Esophagus muscularis mucosa (tissue), 4 donors: ENCODE measurements at regions not wholly inside any gene's neighbourhood (a gene's known extent, or its start where the extent isn't known, plus 50 kb on each side); places are given as distances from the start of the nearest gene placed in this dataset.

Experiments
- DNase-seq: peaks from one replicate; pipeline ENCODE4 v3.0.0-alpha.2; 2017; ENCODE audit errors: extremely low spot score
- H3K27ac ChIP-seq, 4 donors: fragments of 200-600 bp; sonication (generic); replicated peaks in 1 of 4; 1 replicate in 3 of 4; 2 replicates in 1 of 4; pipeline ENCODE4 v1.5.1; 2016 to 2019; ENCODE audit warnings: mild to moderate bottlenecking in 1 of 4
- H3K27me3 ChIP-seq, 4 donors: fragments of 200-600 bp; sonication (generic); one replicate each; pipeline versions ENCODE4 v1.5.1 to v1.6.0; 2016 to 2019
- H3K36me3 ChIP-seq, 4 donors: fragments of 200-600 bp; sonication (generic); one replicate each; pipeline ENCODE4 v1.5.1; 2016 to 2019
- H3K4me1 ChIP-seq, 4 donors: fragments of 200-600 bp; sonication (generic); one replicate each; pipeline ENCODE4 v1.5.1; 2016 to 2019
- H3K4me3 ChIP-seq, 4 donors: fragments of 200-600 bp; sonication (generic); 1 replicate in 2 of 4; 2 replicates in 2 of 4; pipeline ENCODE4 v1.5.1; 2016 to 2019; ENCODE audit warnings: mild to moderate bottlenecking in 4 of 4, moderate library complexity in 1 of 4
- H3K9me3 ChIP-seq, 4 donors: fragments of 200-600 bp; sonication (generic); 1 replicate in 3 of 4; 2 replicates in 1 of 4; pipeline ENCODE4 v1.5.1; 2016 to 2019
- EP300 ChIP-seq: sonication (generic); formaldehyde crosslinking; IDR thresholded peaks from one replicate; pipeline ENCODE4 v1.6.1; 2017; ENCODE audit warnings: antibody characterized with exemption
- POLR2A ChIP-seq: fragments of 450-650 bp; IDR thresholded peaks from one replicate; pipeline ENCODE4 v1.6.1; 2017; ENCODE audit warnings: antibody characterized with exemption, moderate library complexity, mild to moderate bottlenecking, low read depth
- POLR2AphosphoS5 ChIP-seq, 2 donors: sonication (generic); formaldehyde crosslinking; IDR thresholded peaks; one replicate each; pipeline ENCODE4 v1.6.1; 2017; ENCODE audit warnings: antibody characterized with exemption in 2 of 2
- WGBS: methylation state at CpG from one replicate; pipeline ENCODE4 v1.1.5; 2018; 5-methylcytosine and 5-hydroxymethylcytosine counted together
- intact Hi-C: fragments of 100-400 bp; cut with DNase I; formaldehyde crosslinking; loops from one replicate; pipeline ENCODE4 v1.15.1; 2023
- TF ChIP-seq, protein P1 (sequence below), 3 experiments: fragments of 200-600 bp in 2 of 3; fragments of 450-650 bp in 1 of 3; sonication (generic) in 2 of 3; IDR thresholded peaks; one replicate each; pipeline ENCODE4 v1.5.1; 2017 to 2019; ENCODE audit warnings: antibody characterized with exemption in 3 of 3, mild to moderate bottlenecking in 2 of 3, moderate library complexity in 1 of 3

DNA sequence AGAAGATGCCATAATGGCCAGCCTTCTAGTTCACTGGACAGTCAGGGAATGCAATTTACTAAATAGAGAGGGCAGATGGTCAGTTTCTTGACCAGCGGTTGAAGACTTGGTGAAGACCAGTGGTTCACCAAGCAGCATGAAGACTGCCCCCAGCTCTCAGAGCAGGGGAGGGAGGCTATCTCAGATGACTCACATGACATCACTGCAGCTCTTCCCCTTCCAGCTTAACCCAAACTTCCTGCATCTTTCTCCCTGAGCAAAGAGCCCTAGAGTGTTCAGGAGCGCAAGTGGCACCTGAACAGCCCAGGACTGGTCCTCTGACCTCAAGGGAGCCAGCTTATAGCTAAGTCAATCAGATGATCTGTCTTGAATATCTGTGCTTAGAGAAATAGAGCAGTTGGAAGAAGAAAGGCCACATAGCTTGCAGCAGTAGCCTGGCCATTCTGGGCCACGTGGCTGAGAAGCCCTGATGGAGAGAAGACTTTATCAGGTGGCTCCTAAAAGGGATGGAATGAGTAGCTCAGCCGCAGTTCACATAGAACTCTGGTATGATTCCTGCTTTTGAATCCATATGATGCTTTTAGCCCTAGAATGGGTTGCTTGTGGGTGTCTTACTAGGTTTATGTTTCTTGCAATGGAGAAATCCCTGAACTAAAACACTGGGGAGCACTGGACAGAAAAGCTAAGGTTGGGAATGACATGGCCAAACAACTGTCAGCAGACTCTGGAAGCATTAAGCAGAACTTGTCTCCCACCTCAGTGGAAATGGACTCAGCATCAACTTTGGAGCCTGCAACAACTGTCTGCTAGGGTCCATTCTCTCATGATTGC lies 392.1 kb upstream of the CCL2 start:
- no peak for DNase-seq
- H3K27ac ChIP-seq = no peak overlapping the region
- H3K36me3 ChIP-seq = no peaks in the 10 kb centered on the region
- H3K4me1 ChIP-seq = no peaks in the 10 kb centered on the region
- no peaks in the 10 kb centered on the region for H3K9me3 ChIP-seq
- TF ChIP-seq EP300 = no peak
- TF ChIP-seq, protein P1, sequence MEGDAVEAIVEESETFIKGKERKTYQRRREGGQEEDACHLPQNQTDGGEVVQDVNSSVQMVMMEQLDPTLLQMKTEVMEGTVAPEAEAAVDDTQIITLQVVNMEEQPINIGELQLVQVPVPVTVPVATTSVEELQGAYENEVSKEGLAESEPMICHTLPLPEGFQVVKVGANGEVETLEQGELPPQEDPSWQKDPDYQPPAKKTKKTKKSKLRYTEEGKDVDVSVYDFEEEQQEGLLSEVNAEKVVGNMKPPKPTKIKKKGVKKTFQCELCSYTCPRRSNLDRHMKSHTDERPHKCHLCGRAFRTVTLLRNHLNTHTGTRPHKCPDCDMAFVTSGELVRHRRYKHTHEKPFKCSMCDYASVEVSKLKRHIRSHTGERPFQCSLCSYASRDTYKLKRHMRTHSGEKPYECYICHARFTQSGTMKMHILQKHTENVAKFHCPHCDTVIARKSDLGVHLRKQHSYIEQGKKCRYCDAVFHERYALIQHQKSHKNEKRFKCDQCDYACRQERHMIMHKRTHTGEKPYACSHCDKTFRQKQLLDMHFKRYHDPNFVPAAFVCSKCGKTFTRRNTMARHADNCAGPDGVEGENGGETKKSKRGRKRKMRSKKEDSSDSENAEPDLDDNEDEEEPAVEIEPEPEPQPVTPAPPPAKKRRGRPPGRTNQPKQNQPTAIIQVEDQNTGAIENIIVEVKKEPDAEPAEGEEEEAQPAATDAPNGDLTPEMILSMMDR (IDR thresholded peaks at IDR 0.05) = no peak
- no peak for TF ChIP-seq POLR2A
- H3K4me3 ChIP-seq = no peak overlapping the region
- 58% methylated on average over 4 of the region's 4 CpGs for WGBS
- H3K27me3 ChIP-seq = peaks cover 0 to 19% (median 0%) of the 10 kb centered on the region in 4 donors
- intact Hi-C loops = no loop called here

DNA sequence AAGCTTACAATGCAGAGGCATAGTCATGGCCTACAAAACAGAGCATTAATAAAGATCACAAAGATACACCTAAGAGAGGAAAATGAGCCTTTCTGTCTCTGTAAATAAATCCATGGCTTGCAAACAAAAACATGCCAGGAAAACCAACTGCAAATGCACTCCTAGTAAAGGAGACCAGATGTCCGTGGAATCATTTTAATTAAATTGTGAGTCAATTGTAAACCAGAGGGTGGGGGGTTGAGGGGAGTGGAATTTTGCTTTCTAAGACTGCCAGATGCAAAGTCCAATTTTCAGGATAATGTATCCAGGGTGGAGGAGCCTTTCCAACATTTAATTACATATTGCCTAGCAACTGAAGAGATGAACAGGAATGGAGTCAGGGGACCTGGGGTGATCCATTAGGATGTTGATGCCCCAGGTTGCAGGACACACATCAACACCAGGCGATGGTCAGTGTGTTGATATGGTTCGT lies 390.3 kb upstream of the CCL2 start:
- intact Hi-C loops = no loop called here
- 85% methylated on average over 3 of the region's 3 CpGs for WGBS
- Histone ChIP-seq H3K27me3 (peaks cover 0 to 19% (median 0%) of the 10 kb centered on the region in 4 donors), H3K36me3 (no peaks in the 10 kb centered on the region), H3K4me3 (no peak overlapping the region), H3K27ac (no peak overlapping the region), H3K9me3 (no peaks in the 10 kb centered on the region), H3K4me1 (no peaks in the 10 kb centered on the region)
- DNase-seq = no peak
- TF ChIP-seq POLR2A (no peak), EP300 (no peak), POLR2AphosphoS5 (IDR thresholded peaks at IDR 0.05) (no peak)
- TF ChIP-seq, protein P1 (IDR thresholded peaks at IDR 0.05) = no peak

DNA sequence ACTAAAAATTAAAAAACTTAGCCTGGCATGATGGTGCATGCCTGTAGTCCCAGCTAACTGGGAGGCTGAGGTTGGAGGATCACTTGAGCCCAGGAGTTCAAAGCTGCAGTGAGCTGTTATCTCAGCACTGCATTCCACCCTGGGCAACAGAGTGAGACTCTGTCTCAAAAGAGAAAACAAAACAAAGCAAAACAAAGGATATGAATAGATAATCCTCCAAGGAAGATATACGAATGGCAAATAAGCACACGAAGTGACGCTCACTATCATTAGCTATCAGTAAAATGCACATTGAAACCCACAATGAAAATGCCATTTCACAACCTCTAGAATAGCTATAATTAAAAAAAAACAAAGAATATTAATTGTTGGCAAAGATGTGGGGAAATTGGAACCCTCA lies 386.2 kb upstream of the CCL2 start:
- WGBS = 96% methylated on average over 3 of the region's 3 CpGs

DNA sequence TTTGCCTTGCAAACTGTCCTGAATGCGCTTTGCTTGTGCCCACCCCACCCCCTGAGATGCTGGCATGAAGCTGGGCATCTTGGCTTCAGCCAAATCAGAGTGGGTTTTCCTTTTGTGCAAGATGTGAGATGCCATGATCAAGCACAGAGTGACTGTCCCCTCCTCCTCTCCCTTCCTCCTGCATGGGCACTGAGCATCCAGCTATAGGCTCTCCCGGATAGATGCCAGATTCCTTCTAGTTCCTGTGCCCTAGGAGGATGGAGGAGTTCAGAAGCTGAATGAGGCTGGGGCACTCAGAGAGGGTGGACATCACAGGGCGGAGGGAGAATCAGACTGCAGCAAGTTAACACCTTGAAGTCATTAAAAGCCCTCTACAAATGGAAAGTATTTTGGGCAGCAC lies 384.1 kb upstream of the CCL2 start:
- DNase-seq = no peak
- no peak for TF ChIP-seq POLR2AphosphoS5 (IDR thresholded peaks at IDR 0.05)
- no peak for TF ChIP-seq EP300
- no peak for TF ChIP-seq POLR2A
- TF ChIP-seq, protein P1 (IDR thresholded peaks at IDR 0.05) = no peak
- Histone ChIP-seq H3K36me3 (no peaks in the 10 kb centered on the region), H3K4me1 (no peaks in the 10 kb centered on the region), H3K27me3 (peaks cover 0 to 22% (median 0%) of the 10 kb centered on the region in 4 donors), H3K9me3 (no peaks in the 10 kb centered on the region), H3K27ac (no peak overlapping the region), H3K4me3 (no peak overlapping the region)
- intact Hi-C loops = no loop called here
- WGBS = 81% methylated on average over 3 of the region's 3 CpGs

More for the DNA sequence above, 386.2 kb upstream of the CCL2 start:
- intact Hi-C loops = no loop called here
- DNase-seq = no peak
- Histone ChIP-seq H3K4me1 (no peaks in the 10 kb centered on the region), H3K4me3 (no peak overlapping the region), H3K36me3 (no peaks in the 10 kb centered on the region), H3K27ac (no peak overlapping the region), H3K27me3 (peaks cover 0 to 31% (median 0%) of the 10 kb centered on the region in 4 donors), H3K9me3 (no peaks in the 10 kb centered on the region)
- TF ChIP-seq POLR2AphosphoS5 (IDR thresholded peaks at IDR 0.05) (no peak), POLR2A (no peak), EP300 (no peak)
- TF ChIP-seq, protein P1 (IDR thresholded peaks at IDR 0.05) = no peak
